OCI-LY7 (cell line): ENCODE measurements at regions not wholly inside any gene's neighbourhood (a gene's known extent, or its start where the extent isn't known, plus 50 kb on each side); places are given as distances from the start of the nearest gene placed in this dataset.

ENCODE experiments used
- BruUV-seq: library from RNA; stranded (reverse); fragments of 400-500 nt; replicated peaks from 2 replicates; lab custom pipeline; 2021; lab: Mats Ljungman, UMichigan
- CTCF ChIA-PET: fragments of 300-600 bp; sonication (Branson Sonifier 250); formaldehyde crosslinking; loops from one replicate; lab custom pipeline; 2022; ENCODE audit warnings: antibody characterized with exemption; ENCODE audit not compliant: unreplicated experiment; lab: Charles Lee
- POLR2A ChIA-PET: fragments of 300-600 bp; sonication (Branson Sonifier 250); formaldehyde crosslinking; loops from one replicate; lab custom pipeline; 2022; ENCODE audit warnings: antibody characterized with exemption; lab: Charles Lee
- DNase-seq: peaks from one replicate; pipeline ENCODE4 v3.0.0-alpha.2; 2015; ENCODE audit warnings: low spot score
- H2AFZ ChIP-seq: fragments of 200-600 bp; sonication (generic), shearing (Covaris generic); 2 replicates; pipeline ENCODE4 v1.6.1; 2014; ENCODE audit warnings: mild to moderate bottlenecking, antibody characterized with exemption, low read length, moderate library complexity
- H3K27ac ChIP-seq: fragments of 200-600 bp; sonication (generic); 2 replicates; pipeline ENCODE4 v1.5.1; 2014; ENCODE audit warnings: mixed run types, low read depth, mild to moderate bottlenecking, moderate library complexity, low read length, inconsistent platforms; ENCODE audit not compliant: poor library complexity, severe bottlenecking
- H3K36me3 ChIP-seq: fragments of 200-600 bp; sonication (generic); 2 replicates; pipeline ENCODE4 v1.6.1; 2014; ENCODE audit warnings: mild to moderate bottlenecking, antibody characterized with exemption, low read length, moderate library complexity, mixed read lengths; ENCODE audit not compliant: insufficient read depth
- H3K4me1 ChIP-seq: fragments of 200-600 bp; sonication (generic); 2 replicates; pipeline ENCODE4 v1.5.1; 2014; ENCODE audit warnings: mild to moderate bottlenecking, low read length; ENCODE audit not compliant: insufficient read depth, poor library complexity, severe bottlenecking
- H3K4me2 ChIP-seq: fragments of 200-600 bp; sonication (generic); 2 replicates; pipeline ENCODE4 v1.6.1; 2014; ENCODE audit warnings: mild to moderate bottlenecking, low read length
- H3K4me3 ChIP-seq: fragments of 200-600 bp; sonication (generic); 2 replicates; pipeline ENCODE4 v1.5.1; 2014; ENCODE audit warnings: mild to moderate bottlenecking, low read depth, low read length; ENCODE audit not compliant: poor library complexity, severe bottlenecking
- H3K79me2 ChIP-seq: fragments of 200-600 bp; sonication (generic); 2 replicates; pipeline ENCODE4 v1.6.1; 2016; ENCODE audit warnings: low read depth, mild to moderate bottlenecking, low read length, moderate library complexity, mixed read lengths; ENCODE audit not compliant: insufficient read depth
- H3K9me2 ChIP-seq: fragments of 200-600 bp; sonication (generic); 2 replicates; pipeline ENCODE4 v1.6.1; 2016; ENCODE audit warnings: mild to moderate bottlenecking, low read length, mixed read lengths; ENCODE audit not compliant: insufficient read depth
- H3K9me3 ChIP-seq: fragments of 200-600 bp; sonication (generic); 2 replicates; pipeline ENCODE4 v1.6.1; 2014; ENCODE audit warnings: mild to moderate bottlenecking, mixed run types, low read length, mixed read lengths
- H4K20me1 ChIP-seq: fragments of 200-600 bp; sonication (generic); 2 replicates; pipeline ENCODE4 v1.6.1; 2014; ENCODE audit warnings: mild to moderate bottlenecking, antibody characterized with exemption, low read length, moderate library complexity, mixed read lengths; ENCODE audit not compliant: insufficient read depth
- EZH2phosphoT487 ChIP-seq: fragments of 200-600 bp; sonication (generic); IDR thresholded peaks from 2 replicates; pipeline ENCODE4 v1.6.1; 2018; ENCODE audit warnings: low read depth, borderline replicate concordance, mild to moderate bottlenecking, mixed run types, antibody characterized with exemption, low read length, moderate library complexity, mixed read lengths
- intact Hi-C: fragments of 100-400 bp; cut with micrococcal nuclease; formaldehyde crosslinking; loops from one replicate; pipeline ENCODE4 v1.10.0; 2022; ENCODE audit not compliant: unreplicated experiment
- TF ChIP-seq, protein P1 (sequence below): fragments of 200-600 bp; sonication (generic); conservative IDR thresholded peaks from 2 replicates; pipeline ENCODE4 v1.5.1; 2014; ENCODE audit warnings: mild to moderate bottlenecking, antibody characterized with exemption, low read length, moderate library complexity, mixed read lengths

DNA sequence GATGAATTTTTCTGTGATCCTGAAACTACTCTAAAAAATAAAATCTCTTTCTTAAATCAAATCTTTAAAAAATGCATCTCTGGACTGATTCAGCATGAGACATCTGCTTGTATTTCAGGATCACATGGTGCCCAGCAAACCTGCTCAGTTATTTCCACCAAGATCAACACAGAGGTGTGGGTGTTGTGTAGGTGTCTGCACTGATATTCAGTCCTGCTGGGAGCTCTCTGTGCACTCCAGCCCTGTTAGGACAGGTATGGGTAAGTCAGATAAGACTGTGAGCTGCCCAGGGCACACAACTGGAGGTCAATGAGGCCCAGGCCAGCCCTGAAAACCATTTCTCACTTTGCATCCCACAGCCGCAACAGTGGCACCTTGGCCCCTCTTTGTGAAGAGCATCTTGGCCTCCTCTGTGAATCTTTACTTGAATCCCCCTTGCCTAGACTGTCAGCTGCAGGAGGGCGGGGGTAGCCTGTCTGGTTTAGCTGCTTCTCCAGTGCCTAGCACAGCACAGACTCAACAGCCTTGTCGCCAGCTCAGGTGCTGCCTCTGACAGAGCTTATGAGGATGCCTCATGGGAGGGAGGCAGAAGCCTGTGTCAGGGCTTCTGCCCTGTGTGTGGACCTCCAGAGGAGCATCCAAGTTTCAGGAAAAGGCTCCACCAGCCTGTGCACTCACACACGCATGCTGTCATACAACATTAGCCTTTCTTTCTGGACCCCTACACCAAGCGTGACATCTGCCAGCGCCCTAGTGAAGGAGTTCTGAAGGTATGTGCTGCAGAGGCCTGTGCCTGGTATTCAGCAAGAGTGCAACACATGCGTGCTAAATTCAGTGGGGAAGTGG, 187.6 kb upstream of the CST7 start:
- POLR2A ChIA-PET, result interaction anchor here (0.5 kb wide), 1 partner anchor 12 kb away, joined by 4 read pairs; no protein-coding TSS in a partner anchor
- Histone ChIP-seq H3K27ac (no peak overlapping the region), H2AFZ (no peak overlapping the region), H3K4me3 (no peak overlapping the region), H3K36me3 (no peaks in the 10 kb centered on the region), H3K9me3 (no peaks in the 10 kb centered on the region), H3K4me2 (no peak overlapping the region), H3K79me2 (no peaks in the 10 kb centered on the region), H3K9me2 (no peaks in the 10 kb centered on the region), H3K4me1 (peaks cover 8% of the 10 kb centered on the region), H4K20me1 (no peaks in the 10 kb centered on the region)
- CTCF ChIA-PET, result no interaction called here
- TF ChIP-seq, protein P1, sequence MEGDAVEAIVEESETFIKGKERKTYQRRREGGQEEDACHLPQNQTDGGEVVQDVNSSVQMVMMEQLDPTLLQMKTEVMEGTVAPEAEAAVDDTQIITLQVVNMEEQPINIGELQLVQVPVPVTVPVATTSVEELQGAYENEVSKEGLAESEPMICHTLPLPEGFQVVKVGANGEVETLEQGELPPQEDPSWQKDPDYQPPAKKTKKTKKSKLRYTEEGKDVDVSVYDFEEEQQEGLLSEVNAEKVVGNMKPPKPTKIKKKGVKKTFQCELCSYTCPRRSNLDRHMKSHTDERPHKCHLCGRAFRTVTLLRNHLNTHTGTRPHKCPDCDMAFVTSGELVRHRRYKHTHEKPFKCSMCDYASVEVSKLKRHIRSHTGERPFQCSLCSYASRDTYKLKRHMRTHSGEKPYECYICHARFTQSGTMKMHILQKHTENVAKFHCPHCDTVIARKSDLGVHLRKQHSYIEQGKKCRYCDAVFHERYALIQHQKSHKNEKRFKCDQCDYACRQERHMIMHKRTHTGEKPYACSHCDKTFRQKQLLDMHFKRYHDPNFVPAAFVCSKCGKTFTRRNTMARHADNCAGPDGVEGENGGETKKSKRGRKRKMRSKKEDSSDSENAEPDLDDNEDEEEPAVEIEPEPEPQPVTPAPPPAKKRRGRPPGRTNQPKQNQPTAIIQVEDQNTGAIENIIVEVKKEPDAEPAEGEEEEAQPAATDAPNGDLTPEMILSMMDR, result no peak
- no peak for DNase-seq
- BruUV-seq, result no TSS peak
- intact Hi-C loops, result no loop called here

DNA sequence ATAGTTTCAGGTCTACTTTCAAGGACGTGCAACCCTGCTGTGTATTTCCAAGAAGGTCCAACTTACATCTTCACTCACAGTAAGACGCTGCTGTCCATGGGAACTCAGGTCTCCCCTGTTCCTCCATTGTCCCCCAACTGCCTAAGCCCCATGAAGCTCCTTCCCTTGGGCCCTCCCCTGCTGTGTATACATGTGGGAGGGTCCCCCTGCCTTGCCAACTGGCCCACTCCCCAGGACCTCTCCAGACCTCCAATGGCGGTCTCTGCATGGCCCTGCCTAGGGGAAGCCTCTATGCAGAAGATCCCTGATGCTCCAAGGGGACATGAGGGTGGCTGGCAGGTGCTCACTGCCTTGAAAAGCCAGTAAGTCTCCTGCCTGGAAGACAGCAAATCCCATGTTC, 186.7 kb upstream of the CST7 start:
- Histone ChIP-seq H3K4me1 (peaks cover 11% of the 10 kb centered on the region), H3K79me2 (no peaks in the 10 kb centered on the region), H4K20me1 (no peaks in the 10 kb centered on the region), H3K4me2 (no peak overlapping the region), H3K27ac (no peak overlapping the region), H3K36me3 (no peaks in the 10 kb centered on the region), H3K9me2 (no peaks in the 10 kb centered on the region), H3K9me3 (no peaks in the 10 kb centered on the region), H2AFZ (no peak overlapping the region), H3K4me3 (no peak overlapping the region)
- intact Hi-C loops, result no loop called here
- no TSS peak for BruUV-seq
- CTCF ChIA-PET, result no interaction called here
- TF ChIP-seq, protein P1, result no peak
- TF ChIP-seq EZH2phosphoT487, result no peak
- POLR2A ChIA-PET, result no interaction called here
- DNase-seq, result no peak

DNA sequence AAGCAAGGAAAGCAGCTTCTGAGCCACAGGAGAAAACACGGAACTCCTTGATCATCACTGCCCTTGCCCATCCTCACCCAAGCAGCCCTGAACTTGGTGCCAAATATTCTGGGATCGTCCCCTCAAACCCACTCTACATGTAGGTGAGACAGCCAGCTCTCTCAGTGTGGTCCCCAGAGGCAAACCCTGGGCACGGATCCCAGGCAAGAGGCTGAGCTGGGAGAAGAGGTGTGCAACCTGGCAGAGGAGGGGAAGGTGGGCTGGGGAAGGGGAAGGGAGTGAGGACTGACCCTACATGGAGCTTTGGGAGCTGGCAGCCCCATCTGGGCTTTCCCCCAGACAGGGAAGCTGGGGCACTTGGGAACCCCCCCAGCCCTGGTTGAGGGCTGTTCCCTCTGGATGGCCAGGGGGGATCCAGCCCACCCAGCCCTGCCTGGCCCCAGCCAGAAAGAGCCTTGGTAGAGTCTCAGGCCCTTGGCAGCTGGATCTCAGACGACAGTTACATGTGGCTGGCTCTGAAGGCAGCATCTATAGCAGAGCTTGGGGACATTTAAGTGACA, 186.2 kb upstream of the CST7 start:
- TF ChIP-seq EZH2phosphoT487, result no peak
- TF ChIP-seq, protein P1, result no peak
- intact Hi-C loops, result no loop called here
- no peak overlapping the region for H3K4me3 ChIP-seq
- H3K27ac ChIP-seq, result no peak overlapping the region
- CTCF ChIA-PET, result no interaction called here
- no peaks in the 10 kb centered on the region for H3K9me2 ChIP-seq
- H3K79me2 ChIP-seq, result no peaks in the 10 kb centered on the region
- H3K4me1 ChIP-seq, result peaks cover 11% of the 10 kb centered on the region
- POLR2A ChIA-PET, result no interaction called here
- no peak overlapping the region for H2AFZ ChIP-seq
- no peaks in the 10 kb centered on the region for H4K20me1 ChIP-seq
- no peak for DNase-seq
- no TSS peak for BruUV-seq
- H3K36me3 ChIP-seq, result no peaks in the 10 kb centered on the region
- H3K4me2 ChIP-seq, result no peak overlapping the region
- H3K9me3 ChIP-seq, result no peaks in the 10 kb centered on the region
